ENCODE measurements at regions not wholly inside any gene's neighbourhood (a gene's known extent, or its start where the extent isn't known, plus 50 kb on each side); places are given as distances from the start of the nearest gene placed in this dataset.
"Not testable (repeated sequence)": the region's sequence is repeated elsewhere in the genome, so short reads cannot be mapped to it uniquely, and the experiment has no call there.

- DNase-seq: no peak
These were observed 184.5 kb upstream of the KRR1 start for GRCh38 chr12:75695926-75696325.

- DNase-seq: no peak
These were observed 183.3 kb upstream of the KRR1 start for GRCh38 chr12:75694534-75695268.

- no peak for DNase-seq
These were observed 181.5 kb upstream of the KRR1 start for GRCh38 chr12:75692876-75693275.

- no peak for DNase-seq
These were observed 179.0 kb upstream of the KRR1 start for GRCh38 chr12:75690296-75690955.

- DNase-seq: not testable (repeated sequence)
These were observed 174.8 kb upstream of the KRR1 start for GRCh38 chr12:75686233-75686632.

DNA sequence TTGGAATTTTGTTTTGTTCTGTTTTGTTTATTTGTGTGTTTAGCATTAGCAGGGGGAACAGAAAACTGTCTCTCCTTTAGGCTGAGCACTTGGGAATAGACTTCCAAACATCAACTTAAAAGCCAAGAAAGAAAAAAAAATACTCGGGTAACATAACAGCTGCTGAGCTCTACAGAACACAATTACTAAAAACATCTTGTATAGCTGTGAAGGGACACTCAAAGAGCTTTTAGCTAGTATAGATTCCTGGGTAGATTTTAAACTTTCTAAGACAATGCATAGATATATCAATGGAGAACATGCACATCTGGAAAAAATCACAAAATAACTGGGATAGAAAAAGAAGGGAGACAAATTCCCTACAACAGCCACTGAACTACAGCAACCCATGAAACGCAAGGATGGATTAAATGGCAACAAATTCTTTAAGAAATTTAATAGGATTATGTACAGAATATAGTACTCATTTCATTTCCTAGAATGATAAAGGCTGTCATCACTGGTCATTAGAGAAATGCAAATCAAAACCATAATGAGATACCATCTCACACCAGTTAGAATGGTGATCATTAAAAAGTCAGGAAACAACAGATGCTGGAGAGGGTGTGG lies 174.3 kb upstream of the KRR1 start:
- no peak for DNase-seq

DNA sequence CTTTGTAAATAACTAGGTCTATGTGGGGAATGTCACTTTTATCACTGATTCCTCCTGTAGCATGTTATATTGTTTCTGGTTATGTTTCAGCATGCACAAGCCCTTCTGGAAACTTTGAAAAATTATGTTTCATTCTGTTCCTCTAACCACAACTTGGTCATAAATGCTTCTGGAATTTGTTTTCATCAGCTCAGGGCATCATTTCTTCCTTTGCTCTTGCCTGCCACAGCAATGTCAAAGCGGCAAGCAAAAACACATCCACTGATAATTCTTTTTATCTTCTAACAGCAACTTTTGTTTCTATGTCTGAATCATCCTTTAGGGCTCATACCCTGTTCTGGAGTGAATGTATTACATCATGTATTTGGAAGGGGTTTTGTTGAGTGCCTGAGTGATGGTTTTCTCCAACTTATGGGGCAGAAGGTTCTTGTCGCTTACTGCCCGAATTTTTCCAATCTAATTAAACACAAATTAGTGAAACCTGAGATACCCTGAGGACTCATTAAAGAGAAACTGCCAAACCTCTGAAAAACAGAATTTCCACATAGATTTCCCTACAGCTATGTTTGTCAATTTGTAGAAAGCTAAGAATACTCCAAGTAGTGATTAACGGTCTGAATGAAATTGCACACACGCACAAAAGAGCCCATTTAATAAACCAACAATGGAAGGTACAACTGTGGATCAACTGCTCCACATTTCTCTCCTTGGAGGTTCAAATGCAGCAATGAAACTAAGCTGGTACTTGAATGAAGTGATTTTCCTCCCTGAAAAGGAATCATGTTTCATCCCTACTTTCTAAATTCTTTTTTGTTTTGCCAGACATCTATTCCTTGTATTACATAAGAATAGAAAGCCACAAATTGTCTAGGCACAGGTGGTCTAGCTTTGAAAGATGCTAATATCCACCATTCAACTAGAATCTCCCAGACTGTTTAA lies 173.5 kb upstream of the KRR1 start:
- no peak for DNase-seq

DNA sequence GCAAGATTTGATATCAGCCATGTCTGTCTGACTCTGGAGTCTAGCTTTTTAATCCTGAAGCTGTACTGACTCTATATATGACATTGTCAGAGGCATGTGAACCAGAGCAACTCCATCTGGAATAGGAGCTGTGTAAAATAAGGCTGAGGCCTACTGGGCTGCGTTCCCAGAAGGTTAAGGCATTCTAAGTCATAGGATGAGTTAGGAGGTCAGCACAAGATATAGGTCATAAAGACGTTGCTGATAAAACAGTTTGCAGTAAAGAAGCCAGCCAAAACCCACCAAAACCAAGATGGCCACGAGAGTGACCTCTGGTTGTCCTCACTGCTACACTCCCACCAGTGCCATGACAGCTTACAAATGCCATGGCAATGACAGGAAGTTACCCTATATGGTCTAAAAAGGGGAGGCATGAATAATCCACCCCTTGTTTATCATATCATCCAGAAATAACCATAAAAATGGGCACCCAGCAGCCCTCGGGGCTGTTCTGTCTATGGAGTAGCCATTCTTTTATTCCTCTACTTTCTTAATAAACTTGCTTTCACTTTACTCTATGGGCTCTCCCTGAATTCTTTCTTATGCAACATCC lies 172.7 kb upstream of the KRR1 start:
- DNase-seq: not testable (repeated sequence)

DNA sequence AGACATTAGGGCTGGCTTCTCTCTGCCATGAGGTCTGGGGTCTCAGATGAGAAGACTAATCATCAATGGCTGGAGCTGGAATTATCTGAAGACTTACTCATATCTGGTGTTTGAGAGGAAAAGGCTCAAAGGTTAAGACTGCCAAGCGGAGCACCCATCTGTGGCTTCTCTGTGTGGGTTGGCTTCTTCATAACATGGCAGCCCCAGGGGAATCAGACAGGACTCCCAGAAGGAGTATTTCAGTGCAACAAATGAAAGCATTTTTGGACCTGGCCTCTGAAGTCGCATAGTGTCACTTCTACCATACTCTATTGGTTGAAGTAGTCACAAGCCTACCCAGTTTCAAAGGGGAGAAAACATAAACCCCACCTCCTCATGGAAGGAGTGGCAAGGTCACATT lies 171.8 kb upstream of the KRR1 start:
- no peak for DNase-seq

DNA sequence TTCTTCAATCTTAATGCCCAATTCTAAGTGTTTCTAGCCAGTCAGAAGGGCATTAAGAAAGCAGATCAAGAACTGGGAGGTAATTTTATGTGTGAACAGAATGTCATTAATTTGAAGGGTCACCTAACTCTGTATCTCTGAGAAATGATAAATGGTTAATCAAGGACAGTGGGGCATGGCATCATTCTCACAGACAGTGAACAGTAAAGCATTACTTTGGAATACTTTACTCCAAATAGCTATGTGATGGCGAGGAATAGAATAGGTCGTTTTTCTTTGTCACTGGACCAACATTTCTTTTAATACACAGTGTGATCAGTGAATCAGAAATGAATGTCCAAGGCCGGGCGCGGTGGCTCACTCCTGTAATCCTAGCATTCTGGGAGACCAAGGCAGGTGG lies 166.1 kb upstream of the KRR1 start:
- DNase-seq: no peak

DNA sequence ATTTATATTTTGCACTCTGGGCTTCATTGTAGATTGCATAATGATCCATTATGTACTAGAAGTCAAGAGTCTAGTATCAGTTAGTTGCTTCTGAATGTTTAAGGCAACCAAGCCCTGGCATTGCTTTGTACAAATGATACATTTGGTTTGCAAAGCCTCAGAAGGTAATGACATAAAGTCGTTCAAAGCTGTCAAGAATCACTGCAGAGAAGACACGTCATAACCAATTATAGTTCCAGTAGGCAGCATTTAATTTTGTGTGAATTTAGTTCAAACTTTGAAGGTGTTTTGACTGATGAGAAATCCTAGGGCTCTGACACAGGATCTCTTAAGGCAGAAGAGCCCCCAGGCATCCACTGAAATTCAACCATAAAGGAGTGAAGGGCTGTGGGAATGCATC lies 163.0 kb upstream of the KRR1 start:
- DNase-seq: no peak

- DNase-seq: no peak
These were observed 160.8 kb upstream of the KRR1 start for GRCh38 chr12:75672200-75672599.

DNA sequence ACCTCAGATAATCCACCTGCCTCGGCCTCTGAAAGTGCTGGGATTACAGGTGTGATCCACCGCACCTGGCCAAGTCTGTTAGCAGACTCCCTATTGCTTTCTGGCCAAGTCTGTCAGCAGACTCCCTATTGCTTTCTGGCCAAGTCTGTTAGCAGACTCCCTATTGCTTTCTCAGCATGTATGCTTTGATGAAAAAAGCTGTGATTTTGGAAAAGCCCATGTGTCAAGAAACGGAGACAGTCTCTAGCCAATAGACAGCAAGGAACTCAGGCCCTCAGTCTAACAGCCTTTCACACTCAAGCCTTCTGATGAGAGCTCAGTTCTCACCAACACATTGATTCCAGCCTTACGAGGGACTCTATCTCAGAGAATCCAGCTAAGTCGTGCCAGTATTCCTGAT lies 158.8 kb upstream of the KRR1 start:
- DNase-seq: no peak

GRCh38 chr12:75666939-75667334 lies 155.5 kb upstream of the KRR1 start:
- DNase-seq: no peak

GRCh38 chr12:75666126-75666938 lies 154.9 kb upstream of the KRR1 start:
- DNase-seq: no peak

DNA sequence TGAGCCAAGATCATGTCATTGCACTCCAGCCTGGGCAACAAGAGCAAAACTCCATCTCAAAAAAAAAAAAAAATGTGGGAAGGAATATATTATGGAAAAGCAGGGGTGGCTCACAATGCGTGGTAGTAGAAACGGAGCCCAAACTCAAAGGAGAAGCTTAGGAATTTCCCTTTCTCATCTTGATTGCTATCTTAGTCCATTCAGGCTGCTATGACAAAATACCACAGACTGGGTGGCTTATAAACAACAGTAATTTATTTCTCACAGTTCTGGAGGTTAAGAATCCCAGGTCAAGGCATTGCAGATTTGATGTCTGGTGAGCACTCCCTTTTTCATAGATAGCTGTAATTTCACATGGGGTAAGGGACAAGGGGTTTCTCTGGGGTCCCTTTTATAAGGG lies 153.8 kb upstream of the KRR1 start:
- DNase-seq: no peak

DNA sequence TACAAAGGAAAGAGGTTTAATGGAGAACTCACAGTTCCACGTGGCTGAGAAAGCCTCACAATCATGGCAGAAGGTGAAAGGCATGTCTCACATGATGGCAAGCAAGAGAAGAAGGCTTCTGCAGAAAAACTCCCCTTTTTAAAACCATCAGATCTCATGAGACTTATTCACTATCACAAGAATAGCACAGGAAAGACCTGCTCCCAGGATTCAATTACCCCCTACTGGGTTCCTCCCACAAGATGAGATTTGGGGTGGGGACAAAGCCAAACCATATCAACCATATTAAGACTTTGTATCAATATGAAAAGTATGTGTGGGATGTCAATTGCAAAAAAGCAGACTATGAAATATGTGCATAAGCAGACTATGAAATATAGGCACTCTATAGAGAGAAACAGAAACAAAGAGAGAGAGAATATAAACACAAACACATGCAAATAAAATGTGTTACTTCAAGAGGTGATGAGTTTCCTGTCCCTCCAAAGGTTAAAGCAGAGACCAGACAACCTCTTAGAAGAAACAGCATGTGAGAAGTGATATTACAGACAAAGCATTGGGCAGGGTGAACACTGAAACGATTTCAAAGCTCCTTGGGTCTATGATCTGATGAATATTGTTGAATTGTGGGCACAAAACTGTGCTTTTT lies 151.2 kb upstream of the KRR1 start:
- no peak for DNase-seq

GRCh38 chr12:75661908-75662307 lies 150.5 kb upstream of the KRR1 start:
- DNase-seq: no peak

DNA sequence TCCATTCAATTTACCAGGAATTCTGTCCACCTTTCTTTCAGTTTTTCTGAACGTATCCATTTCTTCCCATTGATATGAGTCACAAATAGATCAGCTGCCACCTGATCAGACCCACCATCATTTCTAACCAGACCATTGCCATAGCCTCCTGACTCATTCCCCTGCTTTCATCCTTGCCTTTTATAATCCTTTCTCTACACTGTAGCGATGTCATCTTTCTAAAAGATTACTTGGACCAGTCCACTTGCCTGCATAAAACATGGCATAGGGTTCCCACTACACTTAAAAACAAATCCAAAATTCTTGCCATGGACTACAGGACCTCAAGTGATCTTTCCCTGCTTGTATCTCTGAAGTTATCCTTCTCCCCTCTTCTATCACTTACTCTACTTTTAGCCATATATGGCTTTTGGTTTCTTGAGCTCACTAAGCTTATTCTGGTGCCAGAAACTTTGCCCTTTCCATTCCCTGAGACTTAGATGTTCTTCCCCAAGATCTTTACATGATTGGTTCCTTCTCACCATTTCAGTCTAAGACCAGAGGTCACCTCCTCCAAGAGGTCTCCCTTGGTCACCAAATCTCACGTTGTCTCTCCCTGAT lies 149.5 kb upstream of the KRR1 start:
- DNase-seq: no peak

- DNase-seq: no peak
These were observed 148.7 kb upstream of the KRR1 start for GRCh38 chr12:75660107-75660530.

All from stimulated activated CD8-positive, alpha-beta memory T cell treated with anti-CD3 and anti-CD28 coated beads, Interleukin-4, amount 100 ng/mL, for 48 hours (primary cell).